IMR-90 (cell line): ENCODE measurements at regions not wholly inside any gene's neighbourhood (a gene's known extent, or its start where the extent isn't known, plus 50 kb on each side); places are given as distances from the start of the nearest gene placed in this dataset.

Experiments used
- ATAC-seq: fragments of 200-7000 bp; cut with Tn5 transposase; 2 replicates; pipeline ENCODE4 v1.9.1; 2020; ENCODE audit warnings: low read depth, mild to moderate bottlenecking, moderate library complexity
- BruUV-seq: library from RNA; stranded (reverse); fragments of 400-500 nt; replicated peaks from 2 replicates; lab custom pipeline; 2021; lab: Mats Ljungman, UMichigan
- CTCF ChIA-PET: fragments of 300-600 bp; formaldehyde crosslinking; extraction: SDS; loops from one replicate; lab custom pipeline; 2021; ENCODE audit warnings: antibody characterized with exemption; lab: Yijun Ruan, JAX
- POLR2A ChIA-PET: fragments of 300-600 bp; sonication (Branson Sonifier 250); formaldehyde crosslinking; loops from one replicate; lab custom pipeline; 2022; ENCODE audit warnings: antibody characterized with exemption; ENCODE audit not compliant: unreplicated experiment; lab: Charles Lee
- DNase-seq: peaks from one replicate; pipeline ENCODE4 v3.0.0; 2013
- H2AFZ ChIP-seq: replicated peaks from 2 replicates; pipeline ENCODE3; 2013; ENCODE audit warnings: low read length, mild to moderate bottlenecking; ENCODE audit not compliant: poor library complexity
- H2AK5ac ChIP-seq: 2 replicates; pipeline ENCODE4 v1.6.1; 2013; ENCODE audit warnings: low read depth, low read length, inconsistent platforms
- H2AK9ac ChIP-seq: replicated peaks from 2 replicates; pipeline ENCODE3; 2013; ENCODE audit warnings: mild to moderate bottlenecking, low read depth, low read length, moderate library complexity; ENCODE audit not compliant: poor library complexity
- H2BK120ac ChIP-seq: 2 replicates; pipeline ENCODE4 v1.6.1; 2013; ENCODE audit warnings: low read depth, low read length, inconsistent platforms
- H2BK15ac ChIP-seq: 3 replicates; pipeline ENCODE4 v1.6.1; 2013; ENCODE audit warnings: low read depth, low read length, inconsistent platforms
- H2BK20ac ChIP-seq: 2 replicates; pipeline ENCODE4 v1.6.1; 2013; ENCODE audit warnings: low read depth, mild to moderate bottlenecking, inconsistent platforms, low read length, moderate library complexity
- H2BK5ac ChIP-seq: 2 replicates; pipeline ENCODE4 v1.6.1; 2013; ENCODE audit warnings: mild to moderate bottlenecking, low read depth, low read length, inconsistent platforms; ENCODE audit not compliant: poor library complexity, severe bottlenecking
- H3K14ac ChIP-seq: replicated peaks from 2 replicates; pipeline ENCODE4 v1.6.1; 2013; ENCODE audit warnings: low read depth, low read length, inconsistent platforms
- H3K18ac ChIP-seq: 2 replicates; pipeline ENCODE4 v1.6.1; 2013; ENCODE audit warnings: low read depth, low read length, control low read depth
- H3K23ac ChIP-seq: 2 replicates; pipeline ENCODE4 v1.6.1; 2013; ENCODE audit warnings: low read depth, low read length, inconsistent platforms
- H3K27ac ChIP-seq: 2 replicates; pipeline ENCODE4 v1.5.1; 2013; ENCODE audit warnings: mild to moderate bottlenecking, control low read depth, low read length; ENCODE audit not compliant: insufficient read depth
- H3K27me3 ChIP-seq: 2 replicates; pipeline ENCODE4 v1.6.1; 2013; ENCODE audit warnings: low read length; ENCODE audit not compliant: control insufficient read depth, insufficient read depth
- H3K36me3 ChIP-seq: 2 replicates; pipeline ENCODE4 v1.6.1; 2013; ENCODE audit warnings: low read length, mixed read lengths; ENCODE audit not compliant: control insufficient read depth, insufficient read depth
- H3K4ac ChIP-seq: 2 replicates; pipeline ENCODE4 v1.6.1; 2013; ENCODE audit warnings: low read depth, low read length, inconsistent platforms
- H3K4me1 ChIP-seq: 2 replicates; pipeline ENCODE4 v1.6.1; 2013; ENCODE audit warnings: low read length, mixed read lengths; ENCODE audit not compliant: control insufficient read depth, insufficient read depth
- H3K4me2 ChIP-seq: 2 replicates; pipeline ENCODE4 v1.6.1; 2013; ENCODE audit warnings: low read depth, mild to moderate bottlenecking, control low read depth, low read length, moderate library complexity
- H3K4me3 ChIP-seq: 2 replicates; pipeline ENCODE4 v1.5.1; 2013; ENCODE audit warnings: low read depth, mild to moderate bottlenecking, control low read depth, low read length, moderate library complexity; ENCODE audit not compliant: insufficient read depth
- H3K56ac ChIP-seq: 2 replicates; pipeline ENCODE4 v1.6.1; 2013; ENCODE audit warnings: low read length, inconsistent platforms; ENCODE audit not compliant: insufficient read depth; ENCODE audit errors: extremely low read depth
- H3K79me1 ChIP-seq, 2 experiments: 2 replicates each; pipeline ENCODE4 v1.6.1; 2013; ENCODE audit warnings: low read length in 2 of 2, inconsistent platforms in 1 of 2, low read depth in 1 of 2
- H3K9ac ChIP-seq: 2 replicates; pipeline ENCODE4 v1.6.1; 2013; ENCODE audit warnings: low read depth, low read length, control low read depth
- H3K9me1 ChIP-seq: 2 replicates; pipeline ENCODE4 v1.6.1; 2013; ENCODE audit warnings: low read length, inconsistent platforms; ENCODE audit not compliant: insufficient read depth
- H3K9me3 ChIP-seq: 2 replicates; pipeline ENCODE4 v1.6.1; 2013; ENCODE audit warnings: low read length; ENCODE audit not compliant: control insufficient read depth, insufficient read depth
- H4K20me1 ChIP-seq: 2 replicates; pipeline ENCODE4 v1.6.1; 2013; ENCODE audit warnings: low read length, inconsistent platforms; ENCODE audit not compliant: insufficient read depth
- H4K5ac ChIP-seq: 2 replicates; pipeline ENCODE4 v1.6.1; 2013; ENCODE audit warnings: mild to moderate bottlenecking, low read depth, low read length, control low read depth
- H4K8ac ChIP-seq, 2 experiments: 2 replicates each; pipeline ENCODE4 v1.6.1; 2013; ENCODE audit warnings: low read depth in 2 of 2, low read length in 2 of 2, control low read depth in 1 of 2, inconsistent platforms in 1 of 2
- H4K91ac ChIP-seq: 2 replicates; pipeline ENCODE4 v1.6.1; 2013; ENCODE audit warnings: low read depth, low read length, inconsistent platforms; ENCODE audit not compliant: insufficient read depth
- ELK1 ChIP-seq: fragments of 150-350 bp; IDR thresholded peaks from 2 replicates; pipeline ENCODE4 v1.6.1; 2016; ENCODE audit warnings: low read depth, mild to moderate bottlenecking, low read length, moderate library complexity, borderline replicate concordance
- POLR2A ChIP-seq: IDR thresholded peaks from 2 replicates; pipeline ENCODE4 v1.6.1; 2012; ENCODE audit warnings: mild to moderate bottlenecking, low read depth, low read length
- RAD21 ChIP-seq: IDR thresholded peaks from 2 replicates; pipeline ENCODE4 v1.6.1; 2012; ENCODE audit warnings: low read length, improper control_type of control experiment
- RCOR1 ChIP-seq: IDR thresholded peaks from 2 replicates; pipeline ENCODE4 v1.6.1; 2012; ENCODE audit warnings: mild to moderate bottlenecking, low read length, improper control_type of control experiment; ENCODE audit not compliant: insufficient replicate concordance
- WGBS, 2 experiments: methylation state at CpG; one replicate each; pipeline versions ENCODE4 v1.1.5 to v1.1.7; 2013; ENCODE audit warnings: missing lambda C conversion rate in 2 of 2; ENCODE audit not compliant: insufficient read length in 1 of 2; ENCODE audit errors: extremely low coverage in 2 of 2; 5-methylcytosine and 5-hydroxymethylcytosine counted together
- dilution Hi-C: fragments of 300-500 bp; cut with HindIII; formaldehyde crosslinking; loops from one replicate; pipeline ENCODE4 v1.14.3; 2018; ENCODE audit warnings: low sequenced_read_pairs; ENCODE audit not compliant: unreplicated experiment
- in situ Hi-C: fragments of 300-500 bp; cut with MboI; formaldehyde crosslinking; loops from 3 replicates; pipeline ENCODE4 v1.14.3; 2019; ENCODE audit warnings: low sequenced_read_pairs, inconsistent platforms, mixed read lengths
- intact Hi-C: fragments of 100-400 bp; cut with micrococcal nuclease; formaldehyde crosslinking; loops from 2 replicates; pipeline ENCODE4 v1.10.0; 2022

- POLR2A ChIA-PET: interaction anchor here (0.6 kb wide), 1 partner anchor 938 kb away, joined by 4 read pairs; no protein-coding TSS in a partner anchor
Observed at GRCh38 chr5:135137146-135137915, 103.3 kb upstream of the PITX1 start.

More at GRCh38 chr5:135137146-135137915, 103.3 kb upstream of the PITX1 start:
- Histone ChIP-seq H2AK9ac (no peak overlapping the region), H3K9me3 (no peaks in the 10 kb centered on the region), H2BK15ac (peak overlapping the region; percentile 87; the same call in 2 of the 3 replicates), H2AFZ (no peak overlapping the region), H3K27ac (peak overlapping the region; percentile 99; the same call in 1 of the 2 replicates), H3K4me3 (no peak overlapping the region), H3K4me2 (no peak overlapping the region), H4K20me1 (no peaks in the 10 kb centered on the region), H3K56ac (0 out of 2 replicates have a peak overlapping the region, but pooled peaks have one; percentile 29), H2BK5ac (no peak overlapping the region), H4K8ac (peak overlapping the region in 1 of 2 experiments; percentile 92; a peak in 3 of 4 replicates), H3K9ac (no peak overlapping the region), H3K14ac (peak overlapping the region; percentile 95), H2BK120ac (peak overlapping the region; percentile 98), H3K23ac (peak overlapping the region; percentile 93), H3K79me1 (peaks cover 0 to 24% of the 10 kb centered on the region in 2 experiments; a peak in 2 of 4 replicates), H4K91ac (peak overlapping the region; percentile 99), H3K4ac (peak overlapping the region; percentile 99), H3K27me3 (no peaks in the 10 kb centered on the region), H2BK20ac (peak overlapping the region; percentile 99), H2AK5ac (peak overlapping the region; percentile 99; the same call in 1 of the 2 replicates), H3K18ac (peak overlapping the region; percentile 98), H3K36me3 (no peaks in the 10 kb centered on the region), H3K9me1 (peaks cover 54% of the 10 kb centered on the region), H4K5ac (peak overlapping the region; percentile 27), H3K4me1 (peaks cover 44% of the 10 kb centered on the region)
- WGBS, 2 experiments: 100% methylated on average over 1 of the region's 13 CpGs; no CpG with 5 or more reads in 1 of the 2 experiments
- intact Hi-C loops: loop anchor here (5.0 kb wide), 1 partner anchor 50 kb away; no protein-coding TSS in a partner anchor
- ATAC-seq (no peak), DNase-seq (no peak)
- TF ChIP-seq RCOR1 (no peak), ELK1 (no peak), RAD21 (no peak), POLR2A (no peak)
- in situ Hi-C loops: no loop called here
- dilution Hi-C loops: no loop called here
- BruUV-seq: no TSS peak
- CTCF ChIA-PET: interaction anchor here (0.8 kb wide), 1 partner anchor 9 kb away, joined by 3 read pairs; no protein-coding TSS in a partner anchor
